Skeletal muscle tissue (tissue), 3 donors: ENCODE measurements at regions not wholly inside any gene's neighbourhood (a gene's known extent, or its start where the extent isn't known, plus 50 kb on each side); places are given as distances from the start of the nearest gene placed in this dataset.

Experiments
- H3K27ac ChIP-seq: one replicate; pipeline ENCODE4 v1.7.0; 2013; ENCODE audit warnings: mild to moderate bottlenecking, low read depth, low read length, inconsistent platforms
- H3K27me3 ChIP-seq, 3 donors: one replicate each; pipeline ENCODE4 v1.7.0; 2013; ENCODE audit warnings: low read length in 3 of 3; ENCODE audit not compliant: control insufficient read depth in 3 of 3, insufficient read depth in 3 of 3
- H3K36me3 ChIP-seq, 3 donors: one replicate each; pipeline ENCODE4 v1.7.0; 2013; ENCODE audit warnings: low read length in 3 of 3; ENCODE audit not compliant: control insufficient read depth in 3 of 3, insufficient read depth in 3 of 3
- H3K4me1 ChIP-seq, 3 donors: one replicate each; pipeline ENCODE4 v1.7.0; 2013; ENCODE audit warnings: low read length in 3 of 3, mild to moderate bottlenecking in 3 of 3; ENCODE audit not compliant: control insufficient read depth in 3 of 3, insufficient read depth in 3 of 3
- H3K4me3 ChIP-seq, 3 donors: one replicate each; pipeline ENCODE4 v1.7.0; 2013; ENCODE audit warnings: low read length in 3 of 3
- H3K9ac ChIP-seq, 3 donors: one replicate each; pipeline ENCODE4 v1.7.0; 2013; ENCODE audit warnings: low read length in 3 of 3, mild to moderate bottlenecking in 3 of 3, moderate library complexity in 2 of 3, low read depth in 1 of 3
- H3K9me3 ChIP-seq, 3 donors: one replicate each; pipeline ENCODE4 v1.7.0; 2013; ENCODE audit warnings: low read length in 3 of 3; ENCODE audit not compliant: control insufficient read depth in 3 of 3
- donor health status: Osteomylitis.

GRCh38 chr18:2139691-2140090 is 431.6 kb downstream of the METTL4 start:
- H3K4me3 ChIP-seq: no peak overlapping the region
- H3K9me3 ChIP-seq: no peaks in the 10 kb centered on the region

DNA sequence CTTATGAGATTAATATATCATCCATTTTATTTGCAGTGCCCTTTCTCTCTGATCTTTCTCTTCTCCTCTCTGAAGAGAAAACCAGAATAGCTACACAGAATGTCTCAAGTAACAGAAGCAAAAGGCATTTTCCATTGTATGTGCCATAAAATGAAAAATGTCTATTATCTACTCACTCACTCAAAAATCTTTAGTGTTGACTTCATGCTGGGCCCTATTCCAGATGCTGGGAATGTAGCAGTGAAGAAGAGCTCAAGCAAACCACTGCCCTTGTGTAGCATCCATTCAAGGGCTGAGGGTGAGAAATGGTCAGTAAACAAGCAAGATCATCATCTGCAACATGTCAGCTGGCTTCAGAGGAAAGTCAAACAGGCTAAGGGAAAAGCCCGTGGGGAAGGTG is 427.7 kb downstream of the METTL4 start:
- Histone ChIP-seq H3K27me3 (no peaks in the 10 kb centered on the region), H3K4me1 (no peaks in the 10 kb centered on the region), H3K36me3 (no peaks in the 10 kb centered on the region), H3K4me3 (no peak overlapping the region), H3K9me3 (no peaks in the 10 kb centered on the region), H3K9ac (no peak overlapping the region), H3K27ac (no peak overlapping the region)

More at GRCh38 chr18:2139691-2140090, 431.6 kb downstream of the METTL4 start:
- Histone ChIP-seq H3K27ac (no peak overlapping the region), H3K36me3 (no peaks in the 10 kb centered on the region), H3K9ac (no peak overlapping the region), H3K27me3 (no peaks in the 10 kb centered on the region), H3K4me1 (no peaks in the 10 kb centered on the region)

DNA sequence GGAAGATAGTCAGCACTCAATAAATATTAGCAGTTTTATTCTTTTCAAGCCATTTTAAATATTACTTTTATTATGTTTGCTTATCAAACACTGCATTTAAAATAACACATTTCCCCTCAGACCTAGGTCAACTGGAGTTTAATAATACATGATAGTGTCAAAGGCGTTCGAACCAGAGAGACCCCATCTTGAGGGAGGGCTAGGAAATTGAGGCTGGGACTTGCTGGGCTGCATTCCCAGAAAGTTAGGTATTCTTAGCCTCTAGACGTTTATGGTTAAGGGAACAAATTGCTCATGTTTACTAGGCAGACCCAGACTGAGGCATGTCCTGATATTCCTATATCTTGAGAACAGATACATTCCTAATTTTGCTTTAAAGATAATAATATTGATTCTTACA is 426.5 kb downstream of the METTL4 start:
- Histone ChIP-seq H3K36me3 (no peaks in the 10 kb centered on the region), H3K27ac (no peak overlapping the region), H3K27me3 (no peaks in the 10 kb centered on the region), H3K4me1 (no peaks in the 10 kb centered on the region), H3K4me3 (no peak overlapping the region), H3K9me3 (no peaks in the 10 kb centered on the region), H3K9ac (no peak overlapping the region)

DNA sequence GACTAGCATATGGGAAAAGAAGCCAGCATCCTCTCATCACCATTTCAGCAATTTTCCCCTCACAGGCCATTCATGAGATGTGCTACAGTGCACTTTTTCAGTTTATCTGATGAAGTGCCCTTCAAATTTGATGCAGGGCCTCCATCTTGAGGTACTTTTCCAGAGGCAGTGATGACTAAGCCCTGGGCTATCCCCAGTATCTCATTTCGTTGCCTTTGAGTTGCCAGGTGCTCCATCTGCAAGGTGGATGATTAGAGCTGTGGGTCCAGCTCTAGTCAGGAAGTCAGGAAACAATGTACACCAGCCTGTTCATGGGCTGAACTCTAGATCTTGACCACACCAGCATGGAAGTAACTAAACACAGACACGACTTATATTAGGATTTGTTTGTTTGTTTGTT is 425.2 kb downstream of the METTL4 start:
- Histone ChIP-seq H3K4me1 (no peaks in the 10 kb centered on the region), H3K27ac (no peak overlapping the region), H3K9me3 (no peaks in the 10 kb centered on the region), H3K27me3 (no peaks in the 10 kb centered on the region), H3K9ac (no peak overlapping the region), H3K4me3 (no peak overlapping the region), H3K36me3 (no peaks in the 10 kb centered on the region)

- Histone ChIP-seq H3K27ac (no peak overlapping the region), H3K27me3 (no peaks in the 10 kb centered on the region), H3K9ac (no peak overlapping the region), H3K4me3 (no peak overlapping the region), H3K4me1 (no peaks in the 10 kb centered on the region), H3K36me3 (no peaks in the 10 kb centered on the region), H3K9me3 (no peaks in the 10 kb centered on the region)
Measured at GRCh38 chr18:2146754-2147153, 424.6 kb downstream of the METTL4 start.

DNA sequence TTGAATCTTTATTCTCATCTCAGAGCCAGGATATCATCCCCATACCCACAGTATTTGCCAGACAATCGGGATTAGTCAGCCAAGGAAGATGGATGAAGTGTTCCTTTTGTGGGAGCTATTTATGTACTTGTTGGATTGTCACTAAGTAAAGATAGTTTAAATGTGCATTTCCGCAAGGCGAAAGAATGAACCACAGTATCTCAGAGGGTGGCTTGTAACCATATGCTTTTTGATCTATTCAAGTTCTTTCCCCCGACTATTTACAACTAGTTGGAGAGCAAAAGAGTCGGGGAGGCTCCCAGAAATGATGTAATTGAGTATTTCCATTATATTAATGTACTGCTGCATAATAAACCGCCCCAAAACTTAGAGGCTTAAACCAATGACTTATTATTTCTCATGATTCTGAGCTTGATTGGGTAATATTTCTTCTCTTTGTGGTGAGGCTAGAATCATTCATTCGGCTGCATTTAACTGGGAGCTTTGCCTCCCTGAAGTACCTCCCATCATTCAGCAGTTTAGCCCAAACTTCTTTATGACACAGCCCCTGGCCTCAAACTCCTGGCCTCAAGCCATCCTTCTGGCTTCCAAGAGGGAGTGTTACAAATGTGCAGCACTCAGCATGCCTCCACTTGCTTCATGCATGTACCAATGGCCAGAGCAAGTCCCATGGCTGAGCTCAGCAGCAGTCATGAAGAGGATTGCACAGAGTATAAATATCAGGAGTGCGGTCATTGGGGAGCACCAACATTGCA is 423.7 kb downstream of the METTL4 start:
- H3K9ac ChIP-seq: no peak overlapping the region
- H3K36me3 ChIP-seq: no peaks in the 10 kb centered on the region
- H3K27ac ChIP-seq: no peak overlapping the region
- no peaks in the 10 kb centered on the region for H3K9me3 ChIP-seq
- H3K27me3 ChIP-seq: no peaks in the 10 kb centered on the region
- no peaks in the 10 kb centered on the region for H3K4me1 ChIP-seq
- no peak overlapping the region for H3K4me3 ChIP-seq

DNA sequence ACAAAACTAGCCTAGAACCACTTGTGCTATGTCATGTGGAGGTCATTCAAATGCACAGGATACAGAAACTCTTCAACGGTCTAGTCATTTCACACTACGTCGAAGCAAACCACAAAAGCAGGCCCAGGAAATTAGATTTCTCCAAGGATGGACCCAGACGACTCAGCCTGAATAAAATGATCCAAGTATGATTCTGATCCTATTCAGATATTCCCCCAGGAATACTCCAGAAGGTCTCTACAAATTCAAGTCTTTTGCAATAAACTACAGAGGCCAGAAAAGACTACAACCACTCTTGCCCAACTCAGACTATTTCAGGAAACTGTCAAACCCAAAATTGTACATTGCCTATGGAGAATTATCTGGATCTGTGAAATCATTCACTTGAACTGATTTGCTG is 422.5 kb downstream of the METTL4 start:
- no peaks in the 10 kb centered on the region for H3K4me1 ChIP-seq
- no peaks in the 10 kb centered on the region for H3K36me3 ChIP-seq
- no peak overlapping the region for H3K4me3 ChIP-seq
- no peak overlapping the region for H3K9ac ChIP-seq
- H3K9me3 ChIP-seq: no peaks in the 10 kb centered on the region
- H3K27me3 ChIP-seq: no peaks in the 10 kb centered on the region
- no peak overlapping the region for H3K27ac ChIP-seq

GRCh38 chr18:2150566-2150965 is 420.7 kb downstream of the METTL4 start:
- H3K36me3 ChIP-seq: no peaks in the 10 kb centered on the region

GRCh38 chr18:2154278-2154677 is 417.0 kb downstream of the METTL4 start:
- Histone ChIP-seq H3K9me3 (no peaks in the 10 kb centered on the region), H3K27me3 (no peaks in the 10 kb centered on the region), H3K4me1 (no peaks in the 10 kb centered on the region)

More at GRCh38 chr18:2150566-2150965, 420.7 kb downstream of the METTL4 start:
- H3K4me1 ChIP-seq: no peaks in the 10 kb centered on the region
- no peak overlapping the region for H3K27ac ChIP-seq
- H3K27me3 ChIP-seq: no peaks in the 10 kb centered on the region
- no peak overlapping the region for H3K9ac ChIP-seq
- H3K9me3 ChIP-seq: no peaks in the 10 kb centered on the region
- H3K4me3 ChIP-seq: no peak overlapping the region

DNA sequence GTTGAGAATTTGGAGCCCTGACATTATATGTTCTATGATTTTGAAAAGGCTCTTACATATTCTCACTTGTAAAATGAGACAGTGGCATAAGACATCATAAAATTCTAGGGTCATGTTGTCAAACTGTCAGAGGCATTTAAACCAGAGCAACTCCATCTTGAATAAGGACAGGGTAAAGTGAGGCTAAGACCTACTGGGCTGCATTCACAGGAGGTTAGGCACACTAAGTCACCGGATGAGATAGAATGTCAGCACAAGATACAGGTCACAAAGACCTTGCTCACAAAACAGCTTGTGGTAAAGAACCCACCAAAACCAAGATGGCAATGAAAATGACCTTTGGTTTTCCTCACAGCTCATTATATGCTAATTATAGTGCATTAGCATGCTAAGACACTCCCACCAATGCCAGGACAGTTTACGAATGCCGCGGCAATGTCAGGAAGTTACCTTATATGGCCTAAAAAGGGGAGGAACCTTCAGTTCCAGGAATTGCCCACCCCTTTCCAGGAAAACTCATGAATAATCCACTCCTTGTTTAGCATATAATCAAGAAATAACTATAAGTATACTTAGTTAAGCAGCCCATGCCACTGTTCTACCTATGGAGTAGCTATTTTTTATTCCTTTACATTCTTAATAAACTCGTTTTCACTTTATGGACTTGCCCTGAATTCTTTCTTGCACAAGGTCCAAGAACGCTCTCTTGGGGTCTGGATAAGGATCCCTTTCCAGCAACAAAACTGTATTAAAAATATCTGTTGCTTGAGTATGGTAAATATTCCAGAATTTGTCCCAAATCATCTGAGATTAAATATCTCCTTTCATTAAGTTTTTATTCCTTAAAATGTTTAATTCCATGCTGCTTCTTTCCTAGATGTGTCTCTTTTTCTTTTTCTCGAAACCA is 406.4 kb downstream of the METTL4 start:
- H3K27me3 ChIP-seq: no peaks in the 10 kb centered on the region
- H3K9ac ChIP-seq: no peak overlapping the region
- no peak overlapping the region for H3K27ac ChIP-seq
- H3K4me3 ChIP-seq: no peak overlapping the region
- H3K36me3 ChIP-seq: no peaks in the 10 kb centered on the region
- H3K4me1 ChIP-seq: no peaks in the 10 kb centered on the region
- no peaks in the 10 kb centered on the region for H3K9me3 ChIP-seq

More at GRCh38 chr18:2154278-2154677, 417.0 kb downstream of the METTL4 start:
- no peak overlapping the region for H3K27ac ChIP-seq
- no peaks in the 10 kb centered on the region for H3K36me3 ChIP-seq
- H3K9ac ChIP-seq: no peak overlapping the region
- H3K4me3 ChIP-seq: no peak overlapping the region
